T-helper 9 cell (primary cell): ENCODE measurements at regions not wholly inside any gene's neighbourhood (a gene's known extent, or its start where the extent isn't known, plus 50 kb on each side); places are given as distances from the start of the nearest gene placed in this dataset.

ENCODE experiments used
- DNase-seq: peaks from one replicate; pipeline ENCODE4 v3.0.0-alpha.2; 2020

GRCh38 chr7:35331730-35332678 lies 78.1 kb upstream of the TBX20 start:
- DNase-seq: no peak

- no peak for DNase-seq
Observed at GRCh38 chr7:35329026-35329425, 75.1 kb upstream of the TBX20 start.

GRCh38 chr7:35319606-35320005 lies 65.7 kb upstream of the TBX20 start:
- DNase-seq: no peak

GRCh38 chr7:35316549-35316948 lies 62.6 kb upstream of the TBX20 start:
- no peak for DNase-seq

GRCh38 chr7:35315517-35315916 lies 61.6 kb upstream of the TBX20 start:
- DNase-seq: no peak

- no peak for DNase-seq
Observed at GRCh38 chr7:35314354-35314753, 60.5 kb upstream of the TBX20 start.

GRCh38 chr7:35313575-35313974 lies 59.7 kb upstream of the TBX20 start:
- DNase-seq: no peak
